ENCODE measurements at regions not wholly inside any gene's neighbourhood (a gene's known extent, or its start where the extent isn't known, plus 50 kb on each side); places are given as distances from the start of the nearest gene placed in this dataset.

GRCh38 chr9:16197578-16198370, 644.9 kb downstream of the CCDC171 start:
- Histone ChIP-seq H3K4me1 (peaks cover 3% of the 10 kb centered on the region), H3K4me3 (no peak overlapping the region), H3K36me3 (no peaks in the 10 kb centered on the region), H3K9me3 (no peaks in the 10 kb centered on the region), H3K27ac (peak overlapping the region; percentile 20), H3K27me3 (no peaks in the 10 kb centered on the region)
- intact Hi-C loops (cut with DNase I): loop anchor here (10.0 kb wide), 1 partner anchor 667 kb away; no protein-coding TSS in a partner anchor
- TF ChIP-seq POLR2AphosphoS5 (IDR thresholded peaks at IDR 0.05; ENCODE audit: insufficient read depth in 1 of 2, low read depth in 1 of 2) (no peak), POLR2A (IDR thresholded peaks at IDR 0.05) (no peak), CTCF (IDR thresholded peaks at IDR 0.05) (no peak)
- DNase-seq (ENCODE audit: extremely low spot score in 2 of 2): no peak

GRCh38 chr9:16198996-16199395, 646.2 kb downstream of the CCDC171 start:
- intact Hi-C loops (cut with DNase I): loop anchor here (10.0 kb wide), 1 partner anchor 666 kb away; no protein-coding TSS in a partner anchor
- H3K36me3 ChIP-seq: no peaks in the 10 kb centered on the region
- no peak overlapping the region for H3K4me3 ChIP-seq
- DNase-seq (ENCODE audit: extremely low spot score in 2 of 2): no peak
- H3K9me3 ChIP-seq: no peaks in the 10 kb centered on the region
- no peak for TF ChIP-seq POLR2A (IDR thresholded peaks at IDR 0.05)
- H3K27ac ChIP-seq: no peak overlapping the region
- H3K27me3 ChIP-seq: no peaks in the 10 kb centered on the region
- peaks cover 15% of the 10 kb centered on the region for H3K4me1 ChIP-seq

- DNase-seq (ENCODE audit: extremely low spot score in 2 of 2): no peak
- H3K36me3 ChIP-seq: no peaks in the 10 kb centered on the region
- H3K27ac ChIP-seq: no peak overlapping the region
- intact Hi-C loops (cut with DNase I): no loop called here
- H3K27me3 ChIP-seq: no peaks in the 10 kb centered on the region
- no peak overlapping the region for H3K4me3 ChIP-seq
- peaks cover 19% of the 10 kb centered on the region for H3K4me1 ChIP-seq
- TF ChIP-seq POLR2A (IDR thresholded peaks at IDR 0.05): no peak
- TF ChIP-seq CTCF (IDR thresholded peaks at IDR 0.05): no peak
- no peak for TF ChIP-seq POLR2AphosphoS5 (IDR thresholded peaks at IDR 0.05; ENCODE audit: insufficient read depth in 1 of 2, low read depth in 1 of 2)
- H3K9me3 ChIP-seq: no peaks in the 10 kb centered on the region
Observed at GRCh38 chr9:16202221-16202620, 649.4 kb downstream of the CCDC171 start.

- DNase-seq (ENCODE audit: extremely low spot score in 2 of 2): no peak
- H3K36me3 ChIP-seq: no peaks in the 10 kb centered on the region
- intact Hi-C loops (cut with DNase I): no loop called here
- no peak for TF ChIP-seq CTCF (IDR thresholded peaks at IDR 0.05)
- TF ChIP-seq POLR2A (IDR thresholded peaks at IDR 0.05): no peak
- TF ChIP-seq POLR2AphosphoS5 (IDR thresholded peaks at IDR 0.05; ENCODE audit: insufficient read depth in 1 of 2, low read depth in 1 of 2): no peak
- no peaks in the 10 kb centered on the region for H3K9me3 ChIP-seq
- no peak overlapping the region for H3K4me3 ChIP-seq
- H3K4me1 ChIP-seq: peaks cover 19% of the 10 kb centered on the region
- H3K27me3 ChIP-seq: no peaks in the 10 kb centered on the region
- H3K27ac ChIP-seq: no peak overlapping the region
Observed at GRCh38 chr9:16202914-16203728, 650.3 kb downstream of the CCDC171 start.

GRCh38 chr9:16203729-16204573, 651.1 kb downstream of the CCDC171 start:
- no peak for DNase-seq (ENCODE audit: extremely low spot score in 2 of 2)
- no peaks in the 10 kb centered on the region for H3K9me3 ChIP-seq
- peaks cover 19% of the 10 kb centered on the region for H3K4me1 ChIP-seq
- H3K4me3 ChIP-seq: no peak overlapping the region
- TF ChIP-seq CTCF (IDR thresholded peaks at IDR 0.05): no peak
- H3K27me3 ChIP-seq: no peaks in the 10 kb centered on the region
- H3K27ac ChIP-seq: no peak overlapping the region
- no peaks in the 10 kb centered on the region for H3K36me3 ChIP-seq
- intact Hi-C loops (cut with DNase I): no loop called here
